A549 (cell line): ENCODE measurements at regions not wholly inside any gene's neighbourhood (a gene's known extent, or its start where the extent isn't known, plus 50 kb on each side); places are given as distances from the start of the nearest gene placed in this dataset.

Source experiments
- CTCF ChIP-seq: fragments of >200 bp; sonication (Bioruptor Twin); formaldehyde crosslinking; IDR thresholded peaks from 3 replicates; pipeline ENCODE4 v1.5.1; 2016
- HMGXB4 ChIP-seq: fragments of 250-450 bp; sonication (Bioruptor Pico); IDR thresholded peaks from 2 replicates; pipeline ENCODE4 v1.5.0; 2021; ENCODE audit warnings: mild to moderate bottlenecking, moderate library complexity, borderline replicate concordance
- MAFK ChIP-seq: fragments of 450-650 bp; IDR thresholded peaks from 2 replicates; pipeline ENCODE4 v1.6.1; 2014; ENCODE audit not compliant: partially characterized antibody
- MAX ChIP-seq: IDR thresholded peaks from 2 replicates; pipeline ENCODE4 v1.6.1; 2012
- RFX5 ChIP-seq: fragments of 450-650 bp; IDR thresholded peaks from 2 replicates; pipeline ENCODE4 v1.7.1; 2014; ENCODE audit warnings: antibody characterized with exemption, mild to moderate bottlenecking, moderate library complexity

GRCh38 chr4:66571145-66571695 is 900.9 kb upstream of the EPHA5 start:
- TF ChIP-seq CTCF = no peak
- no peak for TF ChIP-seq HMGXB4 (CRISPR knock-in tag)
- TF ChIP-seq MAFK = no peak
- no peak for TF ChIP-seq RFX5
- no peak for TF ChIP-seq MAX
